ENCODE measurements at regions not wholly inside any gene's neighbourhood (a gene's known extent, or its start where the extent isn't known, plus 50 kb on each side); places are given as distances from the start of the nearest gene placed in this dataset.

- ChIA-PET CTCF (no interaction called here), POLR2A (ENCODE audit: low non-redundant PET) (no interaction called here)
- H3K4me1 ChIP-seq (ENCODE audit: insufficient read depth, low read length, poor library complexity, severe bottlenecking), result no peaks in the 10 kb centered on the region
- intact Hi-C loops (cut with micrococcal nuclease; ENCODE audit: unreplicated experiment), result no loop called here
- no peak overlapping the region for H3K27ac ChIP-seq (ENCODE audit: low read depth, low read length, poor library complexity, severe bottlenecking)
- H3K36me3 ChIP-seq (ENCODE audit: insufficient read depth, low read length, poor library complexity, severe bottlenecking), result no peaks in the 10 kb centered on the region
- no peaks in the 10 kb centered on the region for H3K9me3 ChIP-seq (ENCODE audit: low read depth, low read length, poor library complexity, severe bottlenecking)
- no peak for DNase-seq (ENCODE audit: low spot score)
- BruUV-seq (replicated peaks), result no TSS peak
- H3K27me3 ChIP-seq (replicated peaks; ENCODE audit: insufficient read depth, low read depth, low read length, poor library complexity), result peaks cover 24% of the 10 kb centered on the region
- H3K4me3 ChIP-seq (ENCODE audit: low read depth, low read length, poor library complexity, severe bottlenecking), result no peak overlapping the region
- no peak for TF ChIP-seq EZH2 (IDR thresholded peaks at IDR 0.05; ENCODE audit: borderline replicate concordance, low read depth, low read length, poor library complexity, severe bottlenecking)
- TF ChIP-seq CTCF (conservative IDR thresholded peaks at IDR 0.05; ENCODE audit: low read depth, low read length), result no peak
Observed at GRCh38 chr20:22905658-22906057, 129.5 kb upstream of the SSTR4 start.

GRCh38 chr20:22908437-22908836, 126.7 kb upstream of the SSTR4 start:
- no peak for DNase-seq (ENCODE audit: low spot score)
- POLR2A ChIA-PET (ENCODE audit: low non-redundant PET), result no interaction called here
- TF ChIP-seq EZH2 (IDR thresholded peaks at IDR 0.05; ENCODE audit: borderline replicate concordance, low read depth, low read length, poor library complexity, severe bottlenecking) (no peak), CTCF (conservative IDR thresholded peaks at IDR 0.05; ENCODE audit: low read depth, low read length) (no peak)
- BruUV-seq (replicated peaks), result no TSS peak
- CTCF ChIA-PET, result no interaction called here
- Histone ChIP-seq H3K36me3 (ENCODE audit: insufficient read depth, low read length, poor library complexity, severe bottlenecking) (no peaks in the 10 kb centered on the region), H3K9me3 (ENCODE audit: low read depth, low read length, poor library complexity, severe bottlenecking) (no peaks in the 10 kb centered on the region), H3K4me3 (ENCODE audit: low read depth, low read length, poor library complexity, severe bottlenecking) (no peak overlapping the region), H3K27ac (ENCODE audit: low read depth, low read length, poor library complexity, severe bottlenecking) (no peak overlapping the region), H3K4me1 (ENCODE audit: insufficient read depth, low read length, poor library complexity, severe bottlenecking) (no peaks in the 10 kb centered on the region), H3K27me3 (replicated peaks; ENCODE audit: insufficient read depth, low read depth, low read length, poor library complexity) (peaks cover 24% of the 10 kb centered on the region)
- intact Hi-C loops (cut with micrococcal nuclease; ENCODE audit: unreplicated experiment), result no loop called here

- H3K36me3 ChIP-seq (ENCODE audit: insufficient read depth, low read length, poor library complexity, severe bottlenecking), result no peaks in the 10 kb centered on the region
- H3K27me3 ChIP-seq (replicated peaks; ENCODE audit: insufficient read depth, low read depth, low read length, poor library complexity), result peaks cover 24% of the 10 kb centered on the region
- no TSS peak for BruUV-seq (replicated peaks)
- no peak overlapping the region for H3K4me3 ChIP-seq (ENCODE audit: low read depth, low read length, poor library complexity, severe bottlenecking)
- no peaks in the 10 kb centered on the region for H3K9me3 ChIP-seq (ENCODE audit: low read depth, low read length, poor library complexity, severe bottlenecking)
- no peak for DNase-seq (ENCODE audit: low spot score)
- intact Hi-C loops (cut with micrococcal nuclease; ENCODE audit: unreplicated experiment), result no loop called here
- ChIA-PET CTCF (no interaction called here), POLR2A (ENCODE audit: low non-redundant PET) (no interaction called here)
- no peak overlapping the region for H3K27ac ChIP-seq (ENCODE audit: low read depth, low read length, poor library complexity, severe bottlenecking)
- no peaks in the 10 kb centered on the region for H3K4me1 ChIP-seq (ENCODE audit: insufficient read depth, low read length, poor library complexity, severe bottlenecking)
- no peak for TF ChIP-seq EZH2 (IDR thresholded peaks at IDR 0.05; ENCODE audit: borderline replicate concordance, low read depth, low read length, poor library complexity, severe bottlenecking)
- TF ChIP-seq CTCF (conservative IDR thresholded peaks at IDR 0.05; ENCODE audit: low read depth, low read length), result no peak
Observed at GRCh38 chr20:22908944-22909343, 126.2 kb upstream of the SSTR4 start.
